Activated CD4-positive, alpha-beta T cell treated with anti-CD3 and anti-CD28 coated beads, Interleukin-2, amount 50 U/mL, for 4 hours (primary cell): ENCODE measurements at regions not wholly inside any gene's neighbourhood (a gene's known extent, or its start where the extent isn't known, plus 50 kb on each side); places are given as distances from the start of the nearest gene placed in this dataset.
A peak's percentile ranks its signal among the peaks of the same experiment; 100 is the strongest.

Experiments
- DNase-seq, 2 experiments: peaks; one replicate each; pipeline ENCODE4 v3.0.0-alpha.2; 2020

DNA sequence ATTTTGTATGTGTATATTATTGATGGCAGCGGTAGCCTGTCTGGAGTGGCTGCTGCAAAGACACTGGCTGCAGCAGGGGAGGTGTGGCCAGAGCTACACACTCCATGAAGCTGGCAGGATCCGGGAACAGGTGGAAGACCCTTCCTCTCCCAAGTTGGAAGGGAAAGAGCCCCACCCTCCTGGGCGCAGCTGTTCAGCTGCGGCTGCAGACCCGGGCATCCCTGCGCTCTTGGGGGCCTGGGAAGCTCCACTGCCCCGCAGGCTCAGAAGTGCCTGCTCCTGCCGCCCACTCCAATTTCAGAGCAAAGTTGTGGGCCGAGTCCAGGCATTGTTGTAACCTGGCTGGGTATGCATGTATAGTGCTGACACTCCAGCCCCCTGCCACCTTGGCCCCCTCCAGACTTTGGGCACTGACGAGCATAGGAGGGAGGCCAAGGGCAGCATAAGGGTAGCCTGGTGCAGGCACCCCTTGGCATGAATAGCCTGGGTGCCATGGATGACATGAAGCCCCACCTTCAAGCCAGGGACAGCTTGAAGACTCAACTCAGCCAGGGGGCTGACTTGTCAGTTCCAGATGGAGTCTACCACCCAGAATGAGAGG is 90.7 kb upstream of the TMEM168 start:
- no peak for DNase-seq

DNA sequence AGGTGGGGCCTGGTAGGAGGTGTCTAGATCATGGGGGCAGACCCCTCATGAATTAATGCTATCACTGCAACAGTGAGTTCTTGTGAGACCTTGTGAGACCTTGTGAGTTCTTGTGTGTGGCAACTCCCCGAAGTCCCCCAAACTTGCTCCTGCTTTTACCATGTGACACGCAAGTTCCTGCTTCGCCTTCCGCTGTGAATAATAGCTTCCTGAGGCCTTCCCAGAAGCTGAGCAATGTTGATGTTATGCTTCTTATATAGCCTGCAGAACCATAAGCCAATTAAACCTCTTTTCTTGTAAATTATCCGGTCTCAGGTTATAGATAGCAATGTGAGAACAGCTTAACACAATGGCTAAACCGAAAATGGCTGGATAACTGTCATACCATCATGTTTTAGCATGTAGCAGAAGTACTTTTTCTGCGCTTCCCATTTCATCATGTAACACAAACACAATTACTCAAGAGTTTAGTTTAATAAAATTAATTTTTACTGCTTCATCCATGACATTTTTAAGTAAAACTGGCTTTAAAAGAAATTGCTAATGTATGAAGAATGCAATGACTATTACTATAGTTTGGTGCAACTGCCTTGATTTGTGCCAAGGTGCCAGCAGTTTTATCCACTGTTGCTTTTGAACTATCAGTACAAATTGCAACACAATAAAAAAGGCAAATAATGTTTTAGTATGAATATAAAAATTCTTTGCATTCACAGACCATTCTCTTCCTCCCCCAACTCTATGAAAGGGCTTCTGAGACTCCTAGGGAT is 87.7 kb upstream of the TMEM168 start:
- no peak for DNase-seq

DNA sequence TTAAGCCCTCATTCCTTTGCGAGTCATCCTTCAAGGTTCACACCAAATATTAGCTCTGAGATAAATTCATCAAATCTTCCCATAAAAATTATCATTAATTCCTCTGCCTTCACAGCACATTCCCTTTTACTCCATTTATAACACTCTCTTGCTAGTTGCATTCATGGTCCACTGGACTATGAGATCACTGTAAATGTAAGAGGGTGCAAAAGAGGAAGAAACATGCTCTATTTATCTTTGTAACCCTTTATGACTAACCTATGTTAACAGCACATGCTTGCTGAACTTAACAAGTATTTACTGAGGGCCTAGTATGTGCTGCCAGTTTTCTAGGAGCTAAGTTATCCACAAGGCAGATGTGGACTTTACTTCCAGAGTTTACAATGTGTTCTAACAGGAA is 86.7 kb upstream of the TMEM168 start:
- no peak for DNase-seq

DNA sequence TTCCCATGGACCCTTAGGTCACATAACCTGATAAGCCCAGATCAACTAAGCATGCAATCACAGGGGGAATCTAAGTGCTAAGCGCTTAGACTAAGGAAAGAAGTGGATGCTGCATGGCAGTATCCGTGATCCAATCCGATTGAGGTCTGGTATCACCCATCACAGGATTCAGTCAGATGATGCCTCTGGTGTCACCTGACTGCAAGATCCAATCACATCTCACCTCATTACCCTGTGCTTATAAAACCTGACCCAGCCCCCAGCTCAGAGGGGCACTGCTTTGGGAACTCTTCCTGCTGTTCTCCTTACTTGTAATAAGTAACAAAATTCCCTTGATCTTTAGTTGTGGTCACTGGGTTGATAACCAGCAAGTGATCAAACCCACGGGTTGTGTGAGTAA is 84.7 kb upstream of the TMEM168 start:
- DNase-seq: no peak

DNA sequence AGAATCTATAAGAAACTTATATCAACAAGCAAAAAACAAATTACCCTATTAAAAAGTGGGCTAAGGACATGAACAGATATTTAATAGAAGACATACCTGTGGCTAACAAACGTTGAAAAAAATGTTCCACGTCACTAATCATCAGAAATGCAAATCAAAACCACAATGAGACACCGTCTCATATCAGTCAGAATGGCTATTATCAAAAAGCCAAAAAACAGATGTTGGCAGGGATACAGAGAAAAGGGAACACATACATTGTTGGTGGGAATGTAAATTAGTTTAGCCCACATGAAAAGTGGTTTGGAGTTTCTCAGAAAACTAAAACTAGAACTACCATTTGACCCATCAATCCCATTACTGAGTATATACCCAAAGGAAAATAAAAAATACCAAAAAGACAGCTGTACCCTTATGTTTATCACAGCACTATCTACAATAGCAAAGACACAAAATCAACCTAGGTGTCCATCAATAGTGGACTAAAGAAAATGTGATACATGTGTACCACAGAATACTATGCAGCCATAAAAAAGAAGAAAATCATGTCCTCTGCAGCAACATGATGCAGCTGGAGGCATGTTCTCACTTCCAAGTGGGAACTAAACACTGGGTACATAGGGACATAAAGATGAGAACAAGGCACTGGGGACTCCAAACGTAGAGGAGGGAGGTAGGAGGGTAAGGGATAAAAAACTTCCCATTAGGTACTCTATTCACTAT is 83.8 kb upstream of the TMEM168 start:
- no peak for DNase-seq

DNA sequence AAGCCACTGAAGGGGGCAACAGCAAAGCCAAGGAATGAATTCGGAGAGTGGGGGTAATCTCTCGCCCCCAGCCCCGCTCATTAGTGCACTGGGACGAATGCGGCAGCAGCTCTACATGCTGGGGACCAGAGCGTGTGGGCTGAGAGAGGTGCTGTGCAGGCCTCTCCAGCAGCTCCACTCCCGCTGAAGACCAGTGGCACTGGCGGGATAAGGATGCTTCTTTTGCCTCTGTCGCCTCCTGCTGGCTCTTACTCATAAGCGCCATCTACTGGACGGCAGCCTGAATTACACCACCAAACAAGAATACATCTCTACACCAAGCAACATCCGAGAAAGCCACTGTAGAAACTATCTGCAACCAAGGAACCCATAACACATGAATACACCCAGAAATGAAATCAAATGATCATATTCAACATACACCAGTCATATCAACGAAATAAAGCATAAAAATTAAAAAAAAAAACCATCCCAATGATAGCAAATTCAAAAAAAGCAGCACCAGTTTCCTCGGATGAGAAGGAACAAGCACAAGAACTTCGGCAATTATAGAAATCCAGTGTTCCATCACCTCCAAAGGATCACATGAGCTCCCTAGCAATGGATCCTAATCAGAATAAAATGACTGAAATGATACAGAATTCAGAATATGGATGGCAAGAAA is 79.0 kb upstream of the TMEM168 start:
- DNase-seq: peak; percentile 23 to 35

DNA sequence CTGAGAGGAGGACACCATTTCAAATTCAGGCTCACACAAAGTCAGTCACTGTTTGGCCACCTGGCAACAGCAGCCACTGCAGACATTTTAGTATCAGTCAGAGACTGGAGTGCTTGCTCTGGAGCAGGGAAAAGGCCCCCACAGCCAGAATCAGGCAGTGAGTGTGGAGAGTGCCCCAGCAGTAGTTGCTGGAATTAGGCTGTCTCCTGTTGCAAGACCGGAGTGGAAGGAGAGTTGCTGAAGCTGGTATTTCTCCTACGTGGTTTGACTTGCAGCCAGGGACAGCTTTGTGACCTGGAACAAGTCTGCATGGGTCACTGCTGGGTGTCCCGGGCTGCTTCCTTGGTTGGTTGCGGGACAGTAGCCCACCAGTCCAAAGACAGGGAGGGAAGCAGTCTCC is 78.4 kb upstream of the TMEM168 start:
- DNase-seq: no peak

DNA sequence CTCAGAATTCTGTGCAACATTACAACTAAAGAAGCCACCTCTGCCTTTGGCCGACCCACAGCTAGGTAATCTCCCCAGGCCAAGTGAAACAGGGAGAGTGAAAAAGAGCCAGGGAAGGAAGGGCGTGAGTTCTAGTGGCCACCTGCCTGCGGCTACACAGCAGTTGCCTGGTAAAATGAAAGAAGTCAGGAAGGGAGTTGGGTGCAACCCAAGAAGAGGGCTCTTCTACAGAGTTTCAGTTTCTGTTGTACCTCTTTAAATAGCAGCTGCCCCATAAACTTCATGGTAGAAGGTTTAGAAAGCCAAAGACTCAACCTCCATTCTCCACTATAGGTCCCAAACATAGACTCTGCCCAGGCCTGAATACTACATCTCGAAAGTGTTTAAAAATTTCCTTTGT is 76.2 kb upstream of the TMEM168 start:
- no peak for DNase-seq

DNA sequence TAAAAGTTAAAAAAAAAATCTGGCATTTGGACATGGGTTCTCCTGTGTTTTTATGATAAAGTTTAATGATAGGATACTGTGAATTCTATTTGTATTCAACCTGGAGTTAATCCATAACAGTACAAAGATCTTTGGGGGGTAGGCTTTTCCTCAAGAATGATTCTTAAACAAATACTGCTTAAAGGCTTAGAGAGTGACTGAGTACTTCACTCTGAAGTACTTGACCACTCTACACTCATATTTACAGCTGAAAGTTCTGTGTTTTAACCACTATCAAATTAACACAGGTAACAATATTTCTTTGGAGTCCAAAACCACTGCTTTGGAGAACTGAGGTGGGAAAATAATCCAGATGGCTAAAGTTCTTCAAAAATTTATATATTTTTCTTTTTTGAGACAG is 74.2 kb upstream of the TMEM168 start:
- no peak for DNase-seq

DNA sequence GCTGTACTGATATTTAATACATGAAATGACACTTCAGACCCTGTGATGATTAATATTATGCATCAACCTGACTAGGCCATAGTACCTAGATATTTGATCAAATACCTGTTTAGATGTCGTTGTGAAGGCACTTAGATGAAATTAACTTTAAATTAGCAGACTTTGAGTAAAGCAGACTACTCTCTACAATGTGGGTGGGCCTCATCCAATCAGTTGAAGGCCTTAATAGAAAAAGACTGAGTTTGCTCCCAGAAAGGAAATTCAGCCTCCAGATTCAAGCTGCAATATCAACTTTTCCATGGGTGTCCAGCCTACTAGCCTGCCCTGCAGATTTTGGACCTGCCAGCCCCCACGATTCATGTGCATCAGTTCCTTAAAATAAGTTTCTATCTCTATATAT is 68.6 kb upstream of the TMEM168 start:
- no peak for DNase-seq

DNA sequence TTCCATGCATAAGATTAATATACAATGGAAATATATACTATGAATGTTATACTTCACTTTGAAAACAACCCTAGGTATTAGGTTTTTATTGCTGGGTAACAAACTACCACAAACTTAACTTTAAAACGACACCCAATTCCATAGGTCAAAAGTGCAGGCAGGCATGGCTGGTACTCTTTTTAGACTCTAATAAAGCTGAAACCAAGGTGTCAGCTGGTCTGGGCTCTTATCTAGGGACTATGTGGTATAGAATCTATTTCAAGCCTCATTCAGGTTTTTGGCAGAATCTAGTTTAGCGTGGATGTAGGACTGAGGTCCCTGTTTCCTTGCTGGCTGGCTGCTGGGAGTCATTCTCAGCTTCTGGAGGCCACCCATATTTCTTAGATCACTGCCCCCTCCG is 65.0 kb upstream of the TMEM168 start:
- DNase-seq: no peak

DNA sequence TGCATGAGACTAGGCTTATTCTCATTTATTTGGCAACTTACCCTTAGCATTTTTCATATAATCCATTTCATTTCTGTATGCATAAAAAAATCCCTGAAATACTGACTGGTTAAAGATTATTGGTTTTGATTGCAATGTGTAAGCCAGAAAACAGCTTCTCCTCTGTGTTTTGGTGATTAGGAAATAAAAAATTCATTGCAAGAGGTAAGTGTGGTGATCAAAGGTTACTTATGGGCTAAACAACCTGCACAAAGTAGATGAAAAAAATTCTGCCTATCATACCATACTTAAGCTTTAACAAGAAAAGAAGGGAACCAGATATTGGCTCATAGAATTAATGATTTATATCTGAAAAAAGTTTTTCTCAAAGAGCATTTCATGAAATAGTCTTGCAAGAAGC is 64.0 kb upstream of the TMEM168 start:
- DNase-seq: no peak

DNA sequence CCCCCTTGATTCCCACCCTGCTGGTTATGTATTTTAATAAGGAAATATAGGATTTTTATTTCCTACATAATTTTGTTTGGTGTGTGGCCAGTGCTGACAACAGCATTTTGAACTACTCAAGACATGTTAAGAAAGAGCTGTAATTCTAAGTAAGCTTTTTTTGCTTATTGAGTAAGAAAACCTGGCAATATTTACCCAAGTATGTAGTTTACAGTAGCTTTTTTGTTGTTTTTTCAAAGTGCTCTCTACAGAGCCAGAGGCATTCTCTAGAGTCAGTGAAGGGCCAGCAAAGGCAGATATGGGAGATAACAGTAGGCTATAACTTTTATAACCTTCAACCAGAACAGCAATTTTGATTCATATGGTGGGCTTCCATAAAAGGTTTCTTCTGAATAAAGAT is 63.2 kb upstream of the TMEM168 start:
- no peak for DNase-seq

DNA sequence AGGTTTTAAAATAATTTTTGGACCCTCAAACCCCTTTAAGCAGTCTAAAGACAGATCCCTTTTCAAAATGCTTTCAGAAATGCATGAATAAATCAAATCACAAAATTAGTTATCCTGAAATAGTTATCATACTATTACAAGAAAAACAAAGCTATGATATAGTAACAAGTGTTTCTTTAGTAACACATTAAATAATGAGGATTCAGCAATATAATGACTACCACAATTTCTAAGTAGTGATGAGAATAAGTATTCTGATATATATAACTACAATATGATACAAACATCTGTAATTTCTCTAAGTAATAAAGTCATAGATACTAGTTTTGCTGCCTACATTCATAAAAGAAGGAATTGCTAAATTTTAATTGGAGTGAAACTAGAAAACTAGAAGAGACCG is 53.0 kb upstream of the TMEM168 start:
- no peak for DNase-seq
